Right lobe of liver (tissue), 6 donors: ENCODE measurements at regions not wholly inside any gene's neighbourhood (a gene's known extent, or its start where the extent isn't known, plus 50 kb on each side); places are given as distances from the start of the nearest gene placed in this dataset.

Experiments used
- ATAC-seq, 4 donors: fragments of 200-7000 bp; cut with Tn5 transposase; one replicate each; pipeline ENCODE4 v1.9.1; 2020; ENCODE audit warnings: mild to moderate bottlenecking in 4 of 4, moderate library complexity in 4 of 4
- DNase-seq, 3 donors: peaks; one replicate each; pipeline ENCODE4 v3.0.0-alpha.2; 2020
- H3K27ac ChIP-seq, 3 donors: fragments of 200-600 bp; one replicate each; pipeline ENCODE4 v1.8.0; 2022
- H3K27me3 ChIP-seq, 2 donors: fragments of 200-600 bp; one replicate each; pipeline ENCODE4 v1.8.0; 2022
- H3K36me3 ChIP-seq, 4 donors: fragments of 200-600 bp; sonication (generic) in 1 of 4; one replicate each; pipeline versions ENCODE4 v1.5.1 to v1.8.0; 2017 to 2022; ENCODE audit warnings: control low read depth in 1 of 4
- H3K4me1 ChIP-seq, 4 donors: fragments of 200-600 bp; sonication (generic) in 1 of 4; one replicate each; pipeline versions ENCODE4 v1.5.1 to v1.8.0; 2017 to 2022; ENCODE audit warnings: control low read depth in 1 of 4
- H3K4me3 ChIP-seq, 3 donors: fragments of 200-600 bp; one replicate each; pipeline ENCODE4 v1.8.0; 2022
- H3K9me3 ChIP-seq, 4 donors: fragments of 200-600 bp; sonication (generic) in 1 of 4; one replicate each; pipeline versions ENCODE4 v1.5.1 to v1.8.0; 2017 to 2022; ENCODE audit warnings: control low read depth in 1 of 4
- CTCF ChIP-seq, 4 donors: fragments of 200-600 bp in 3 of 4; fragments of 450-650 bp in 1 of 4; IDR thresholded peaks; one replicate each; pipeline versions ENCODE4 v1.5.1 to v1.8.0; 2016 to 2022; ENCODE audit warnings: antibody characterized with exemption in 4 of 4, mild to moderate bottlenecking in 2 of 4
- POLR2A ChIP-seq: fragments of 450-650 bp; IDR thresholded peaks from one replicate; pipeline ENCODE4 v1.6.1; 2017; ENCODE audit warnings: antibody characterized with exemption, mild to moderate bottlenecking
- WGBS: methylation state at CpG from one replicate; pipeline ENCODE4 v1.1.6; 2018; ENCODE audit warnings: low coverage, low lambda C conversion rate; ENCODE audit not compliant: insufficient coverage; ENCODE audit errors: missing lambda C conversion rate; 5-methylcytosine and 5-hydroxymethylcytosine counted together
- intact Hi-C, 2 donors: fragments of 100-400 bp; cut with DNase I; formaldehyde crosslinking; loops; one replicate each; pipeline versions ENCODE4 v1.11.2 to v1.14.1; 2022
- donor health status: DM: no; HTN: yes; CAD: no.
- donor health status: DM: no; HTN: no; CAD: no.
- donor health status: DM: no; HTN: no; CAD: no.
- donor health status: DM: no; HTN: yes; CAD: no.
- donor health status: DM: no; HTN: yes; CAD: no.

GRCh38 chr13:83229574-83230305 is 652.5 kb downstream of the SLITRK1 start:
- no peak for ATAC-seq
- DNase-seq = no peak
- H3K4me1 ChIP-seq = no peaks in the 10 kb centered on the region
- peaks cover 0 to 3% (median 0%) of the 10 kb centered on the region in 4 donors for H3K9me3 ChIP-seq
- H3K27ac ChIP-seq = no peak overlapping the region
- no peaks in the 10 kb centered on the region for H3K27me3 ChIP-seq
- 8% methylated on average over 1 of the region's 1 CpG for WGBS
- no peaks in the 10 kb centered on the region for H3K36me3 ChIP-seq
- no peak for TF ChIP-seq CTCF (IDR thresholded peaks at IDR 0.05)
- no peak for TF ChIP-seq POLR2A
- H3K4me3 ChIP-seq = no peak overlapping the region
- intact Hi-C loops = no loop called here

GRCh38 chr13:83223546-83223945 is 658.7 kb downstream of the SLITRK1 start:
- no peaks in the 10 kb centered on the region for H3K4me1 ChIP-seq
- no peak overlapping the region for H3K27ac ChIP-seq
- H3K27me3 ChIP-seq = no peaks in the 10 kb centered on the region
- intact Hi-C loops = no loop called here
- H3K36me3 ChIP-seq = no peaks in the 10 kb centered on the region
- H3K4me3 ChIP-seq = no peak overlapping the region
- H3K9me3 ChIP-seq = no peaks in the 10 kb centered on the region
- TF ChIP-seq CTCF (IDR thresholded peaks at IDR 0.05) = no peak
- no peak for TF ChIP-seq POLR2A
- WGBS = 60% methylated on average over 1 of the region's 1 CpG
- DNase-seq (no peak), ATAC-seq (no peak)

- no peak for DNase-seq
- intact Hi-C loops = no loop called here
- no peak for ATAC-seq
- no peak overlapping the region for H3K4me3 ChIP-seq
- H3K36me3 ChIP-seq = no peaks in the 10 kb centered on the region
- no peaks in the 10 kb centered on the region for H3K27me3 ChIP-seq
- no peaks in the 10 kb centered on the region for H3K9me3 ChIP-seq
- TF ChIP-seq CTCF (IDR thresholded peaks at IDR 0.05) (no peak), POLR2A (no peak)
- 52% methylated on average over 5 of the region's 5 CpGs for WGBS
- H3K4me1 ChIP-seq = no peaks in the 10 kb centered on the region
- H3K27ac ChIP-seq = no peak overlapping the region
Observed at GRCh38 chr13:83221813-83222241, 660.4 kb downstream of the SLITRK1 start.

GRCh38 chr13:83221256-83221655 is 661.0 kb downstream of the SLITRK1 start:
- WGBS = 91% methylated on average over 1 of the region's 1 CpG
- no peaks in the 10 kb centered on the region for H3K36me3 ChIP-seq
- H3K4me1 ChIP-seq = no peaks in the 10 kb centered on the region
- no peak overlapping the region for H3K27ac ChIP-seq
- intact Hi-C loops = no loop called here
- DNase-seq = no peak
- no peaks in the 10 kb centered on the region for H3K27me3 ChIP-seq
- no peak for ATAC-seq
- TF ChIP-seq POLR2A (no peak), CTCF (IDR thresholded peaks at IDR 0.05) (no peak)
- H3K9me3 ChIP-seq = no peaks in the 10 kb centered on the region
- no peak overlapping the region for H3K4me3 ChIP-seq
